NCI-H82 treated with DMSO at 0.1 percent for 48 hours (cell line): ENCODE measurements at regions not wholly inside any gene's neighbourhood (a gene's known extent, or its start where the extent isn't known, plus 50 kb on each side); places are given as distances from the start of the nearest gene placed in this dataset.

Experiments
- DNase-seq: peaks from one replicate; lab custom pipeline; 2025; ENCODE audit not compliant: unreplicated experiment; lab: John Stamatoyannopoulos, UW

DNA sequence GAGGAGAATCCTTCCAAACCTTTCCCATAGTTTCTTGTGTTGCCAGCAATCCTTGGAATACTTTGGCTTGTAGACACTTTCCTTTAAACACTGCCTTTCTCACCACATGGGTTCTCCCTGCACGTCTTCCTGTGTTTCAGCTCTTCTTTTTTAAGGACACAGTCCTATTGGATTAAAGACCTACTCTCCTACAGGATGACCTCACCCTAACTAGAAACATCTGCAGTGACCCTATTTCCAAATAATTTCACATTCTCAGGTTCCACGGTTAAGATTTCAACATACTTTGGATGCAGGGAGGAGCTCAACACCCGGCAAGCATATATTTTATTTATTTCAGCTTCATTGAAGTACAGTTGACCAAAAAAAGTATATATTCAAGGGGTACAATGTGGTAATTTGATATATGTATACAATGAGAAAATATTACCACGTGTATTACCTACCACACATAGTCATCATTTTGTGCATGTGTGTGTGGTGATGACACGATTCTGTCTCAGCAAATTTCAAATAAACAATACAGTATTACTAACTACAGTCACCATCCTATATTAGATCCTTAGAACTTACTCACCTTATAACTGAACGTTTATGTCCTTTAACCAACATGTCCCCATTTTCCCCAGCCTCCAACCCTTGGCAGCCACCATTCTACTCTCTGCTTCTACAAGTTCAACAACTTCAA, 745.0 kb downstream of the CBLN2 start:
- no peak for DNase-seq

DNA sequence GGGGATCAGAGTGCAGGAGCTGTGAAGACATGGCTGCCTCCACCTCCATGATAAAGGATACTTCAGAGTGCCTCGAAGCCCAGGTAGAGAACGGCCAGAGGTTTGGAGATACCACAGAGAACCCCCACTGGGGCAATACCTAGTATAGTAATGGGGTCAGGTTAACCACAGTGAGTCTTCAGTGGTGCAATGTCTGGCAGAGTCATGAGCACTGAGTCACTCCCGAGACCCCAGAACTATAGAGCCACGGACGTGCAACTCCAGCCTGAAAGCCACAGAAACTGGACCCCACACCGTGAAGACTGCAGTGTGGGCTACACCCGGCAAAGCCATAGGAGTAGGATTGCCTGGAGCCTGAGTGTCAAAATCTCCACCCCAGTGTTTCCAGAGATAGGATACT, 746.6 kb downstream of the CBLN2 start:
- no peak for DNase-seq

DNA sequence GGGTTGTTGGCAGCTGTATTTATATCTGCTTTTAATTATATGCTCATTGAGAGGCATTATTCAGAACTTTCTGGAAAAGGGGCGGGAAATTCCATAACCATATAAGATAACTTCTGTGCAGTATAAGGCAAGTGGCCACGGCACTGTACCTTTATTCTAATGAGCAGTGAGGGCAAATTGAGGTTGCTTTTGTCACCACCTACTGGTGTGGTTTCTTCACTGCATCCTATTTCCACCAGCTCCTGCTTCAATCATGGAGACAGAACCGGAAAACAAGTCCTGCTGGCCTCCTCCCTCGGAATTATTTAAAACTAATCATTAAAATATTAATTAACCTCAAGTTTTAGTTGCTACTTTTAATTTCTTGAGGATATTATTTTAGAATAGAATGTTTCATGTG, 759.4 kb downstream of the CBLN2 start:
- DNase-seq, result no peak

DNA sequence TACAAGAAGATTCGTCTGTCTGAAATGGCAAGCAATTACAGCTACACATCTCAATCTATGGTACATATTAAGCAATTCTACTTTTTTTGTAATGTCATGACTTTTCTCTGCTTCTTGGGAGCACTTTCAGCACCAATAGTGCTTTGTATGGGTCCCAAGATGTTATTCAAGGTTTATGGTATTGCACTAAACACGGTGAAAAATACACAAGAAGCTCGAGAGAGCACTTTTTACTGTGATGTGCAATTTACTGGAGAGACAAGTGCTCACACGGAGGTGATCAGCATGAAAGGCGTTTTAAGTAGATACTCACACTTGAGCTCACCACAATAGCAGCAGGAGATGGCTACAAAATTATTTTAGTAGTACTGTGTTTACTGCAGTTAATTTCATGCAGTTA, 783.6 kb downstream of the CBLN2 start:
- DNase-seq, result no peak

- DNase-seq, result no peak
These were observed 789.9 kb downstream of the CBLN2 start for GRCh38 chr18:71754246-71754645.

GRCh38 chr18:71743634-71744033, 800.5 kb downstream of the CBLN2 start:
- no peak for DNase-seq

GRCh38 chr18:71729611-71730010, 814.5 kb downstream of the CBLN2 start:
- DNase-seq, result no peak

DNA sequence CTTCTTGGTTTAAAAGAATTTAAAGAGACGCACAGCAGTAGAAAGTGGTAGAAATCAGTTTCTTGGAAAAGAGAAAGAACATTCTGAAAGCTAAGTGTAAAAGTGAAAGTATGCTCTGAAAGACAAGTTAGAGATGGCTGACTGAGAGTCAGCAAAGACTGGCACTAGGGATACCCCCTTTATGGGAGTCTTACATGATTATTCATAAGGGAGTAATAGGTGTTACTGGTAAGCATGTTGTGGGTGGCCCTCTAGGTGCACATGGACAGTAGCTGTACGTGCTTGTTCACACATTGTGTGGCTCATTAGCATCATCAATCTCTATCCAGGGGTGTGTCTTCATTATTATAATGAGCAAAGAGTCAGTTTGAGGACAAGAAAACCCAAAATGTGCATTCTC, 816.2 kb downstream of the CBLN2 start:
- DNase-seq, result no peak

DNA sequence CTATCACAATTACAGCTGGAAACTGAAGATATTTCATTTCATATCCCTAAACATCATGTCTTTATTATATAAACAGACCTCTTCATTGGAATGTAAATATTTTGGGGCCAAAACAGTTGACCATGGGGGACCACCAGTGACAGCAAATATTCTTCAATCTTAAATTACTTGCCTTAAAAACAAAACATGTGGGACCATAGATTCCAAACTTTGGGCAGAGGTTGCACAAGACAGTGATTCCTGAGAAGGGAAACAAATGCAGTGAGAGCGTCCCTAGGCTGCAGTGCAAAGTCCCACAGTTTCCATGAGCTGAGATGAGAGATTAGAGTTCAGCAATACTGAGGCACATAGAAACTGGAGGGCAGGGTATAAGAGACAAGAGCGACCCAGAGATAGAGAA, 818.9 kb downstream of the CBLN2 start:
- DNase-seq, result no peak

- no peak for DNase-seq
These were observed 836.1 kb downstream of the CBLN2 start for GRCh38 chr18:71707985-71708500.

GRCh38 chr18:71707400-71707799, 836.7 kb downstream of the CBLN2 start:
- DNase-seq, result no peak

DNA sequence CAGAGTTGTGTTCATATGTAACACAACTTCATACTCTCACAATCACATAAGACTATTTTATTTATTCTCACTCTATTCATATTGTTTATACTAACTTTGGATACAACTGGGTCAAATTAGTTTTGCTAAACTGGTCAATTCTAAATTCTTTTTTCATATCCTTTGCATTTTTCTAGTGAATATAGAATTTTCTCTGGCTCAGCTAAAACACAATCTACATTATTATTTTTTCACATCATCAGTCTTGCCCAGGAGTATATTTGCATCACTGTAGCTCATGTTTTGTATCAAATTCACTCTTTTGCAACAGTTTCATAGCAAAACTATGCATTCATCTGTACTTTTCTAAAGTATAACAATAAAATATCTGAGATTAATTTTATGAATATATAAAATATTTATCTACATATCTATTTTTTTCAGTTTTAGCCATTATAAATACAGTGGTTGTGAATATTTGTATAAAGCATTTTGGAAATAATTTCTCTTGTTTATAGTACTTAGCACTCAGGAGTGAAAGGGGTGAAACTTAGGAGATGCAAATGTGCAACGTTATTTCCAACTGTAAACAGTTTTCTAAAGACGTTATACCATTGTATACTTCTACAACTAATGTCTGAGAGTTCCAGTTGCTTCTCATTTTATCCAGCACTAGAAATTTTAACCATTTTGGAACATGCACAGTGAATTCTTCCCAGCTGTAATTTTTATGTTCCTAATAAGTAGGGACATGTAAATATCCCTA, 854.6 kb downstream of the CBLN2 start:
- no peak for DNase-seq

DNA sequence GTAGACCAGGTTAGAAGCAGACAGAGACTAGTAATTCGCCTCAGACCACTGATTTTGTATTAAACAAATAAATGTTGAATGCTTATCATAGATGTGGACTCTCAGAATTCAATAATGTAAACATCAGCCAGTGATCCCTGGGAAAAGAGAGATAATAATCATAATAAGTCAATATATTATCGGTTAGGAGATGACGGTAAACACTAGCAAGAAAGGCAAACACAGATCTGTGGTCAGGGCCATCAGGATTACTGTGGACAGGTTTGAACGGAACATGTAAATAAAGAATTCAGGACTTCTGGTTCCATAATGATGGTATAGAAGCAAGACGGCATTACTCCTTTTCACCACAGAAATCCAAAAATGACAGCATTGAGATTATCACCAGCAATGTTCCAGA, 861.6 kb downstream of the CBLN2 start:
- DNase-seq, result no peak

- DNase-seq, result no peak
These were observed 866.0 kb downstream of the CBLN2 start for GRCh38 chr18:71678144-71678543.

DNA sequence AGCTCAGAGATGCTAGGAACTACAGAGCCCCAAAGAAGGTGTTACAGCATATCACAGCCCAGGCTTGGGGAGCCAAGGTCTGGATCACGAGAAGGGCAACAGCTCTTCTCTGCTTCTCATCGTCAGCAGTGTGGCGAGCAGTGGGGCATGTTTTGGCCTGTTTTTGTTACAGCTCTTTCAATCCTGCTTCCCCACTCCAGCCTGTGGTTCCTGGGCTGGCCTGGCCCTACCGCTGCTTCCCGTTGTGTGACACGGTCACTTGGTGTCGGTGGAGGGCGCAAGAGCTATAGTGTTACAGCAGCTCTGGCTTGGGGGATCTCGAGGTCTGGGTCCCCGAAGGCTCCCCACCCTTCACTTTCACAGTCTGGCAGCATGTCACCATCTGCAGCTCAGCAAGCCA, 870.2 kb downstream of the CBLN2 start:
- no peak for DNase-seq

DNA sequence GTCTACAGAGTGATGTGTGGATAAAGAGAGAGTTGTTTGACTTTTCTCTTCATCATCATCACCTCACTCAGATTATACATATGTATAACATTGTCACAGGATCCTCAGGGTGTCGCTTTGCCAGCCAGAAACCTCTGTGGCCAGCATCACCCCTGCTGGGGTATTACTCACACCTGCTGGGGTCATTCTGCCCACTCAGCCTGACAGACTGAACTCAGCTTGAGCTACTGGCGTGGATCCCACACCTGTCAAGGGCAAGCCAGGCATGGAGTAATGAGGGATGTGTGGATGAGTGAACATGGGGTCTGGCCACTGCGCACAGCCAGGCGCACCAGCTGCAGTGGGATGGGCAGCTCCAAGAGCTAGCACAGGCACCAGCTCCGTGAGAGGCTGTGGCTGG, 870.6 kb downstream of the CBLN2 start:
- DNase-seq, result no peak

DNA sequence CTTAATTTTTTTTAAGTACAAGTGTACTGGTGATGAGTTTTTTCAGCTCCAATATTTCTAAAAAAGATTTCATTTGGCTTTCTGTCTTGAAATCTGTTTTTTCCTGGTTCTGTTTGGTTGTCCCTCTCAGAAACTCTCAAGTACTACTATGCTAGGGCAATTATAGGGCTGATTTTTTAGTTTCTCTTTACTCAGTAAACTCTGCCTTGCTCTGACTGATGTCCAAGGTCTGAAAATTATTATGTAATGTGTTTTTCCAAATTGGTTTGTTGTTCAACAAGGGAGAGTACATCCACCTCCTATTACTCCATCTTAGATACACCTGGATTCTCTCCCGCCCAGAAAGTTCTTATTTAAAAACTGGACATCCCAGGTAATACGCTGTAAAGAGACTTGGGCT, 877.7 kb downstream of the CBLN2 start:
- no peak for DNase-seq

GRCh38 chr18:71665131-71665530, 879.0 kb downstream of the CBLN2 start:
- no peak for DNase-seq

- no peak for DNase-seq
These were observed 900.3 kb downstream of the CBLN2 start for GRCh38 chr18:71643822-71644221.

DNA sequence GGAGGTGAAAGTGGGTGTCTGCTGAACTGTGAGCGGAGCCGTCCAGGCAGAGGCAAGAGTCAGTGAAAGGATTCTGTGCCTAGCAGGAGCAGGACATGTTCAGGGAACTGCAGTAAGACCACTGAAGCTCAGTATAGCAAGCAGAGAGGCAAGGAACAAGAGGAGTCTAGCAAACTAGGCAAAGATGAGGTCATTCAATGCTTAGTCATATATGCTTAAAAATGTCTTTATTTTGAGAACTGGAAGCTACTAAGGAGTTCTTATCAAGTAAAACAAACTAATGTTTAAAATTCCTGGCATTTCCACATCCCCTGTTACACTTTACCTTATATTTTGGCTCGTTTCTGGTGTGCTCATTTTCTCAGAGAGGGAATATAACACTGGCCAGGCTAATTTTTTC, 913.4 kb downstream of the CBLN2 start:
- no peak for DNase-seq

GRCh38 chr18:71625556-71626090, 918.5 kb downstream of the CBLN2 start:
- no peak for DNase-seq

GRCh38 chr18:71598374-71598773, 945.8 kb downstream of the CBLN2 start:
- DNase-seq, result no peak
